ENCODE measurements at regions not wholly inside any gene's neighbourhood (a gene's known extent, or its start where the extent isn't known, plus 50 kb on each side); places are given as distances from the start of the nearest gene placed in this dataset.

DNA sequence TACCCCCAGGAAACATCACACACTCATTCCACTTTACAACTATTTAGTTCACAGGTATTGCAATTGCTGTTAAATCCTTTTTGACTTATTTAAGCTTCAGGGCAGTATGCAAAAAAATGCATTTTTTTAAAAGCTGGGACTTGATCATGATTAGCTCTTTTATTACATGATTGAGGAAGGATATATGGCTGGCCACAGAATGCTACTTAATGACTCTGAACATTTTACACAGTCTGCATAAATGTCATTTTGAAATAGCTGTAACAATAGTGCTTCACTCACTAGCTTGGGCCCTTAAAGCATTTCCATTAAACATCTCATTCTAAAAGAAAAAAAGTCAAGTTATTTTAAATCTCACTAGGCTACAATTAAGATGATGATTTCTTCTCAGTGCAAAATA is 429.7 kb downstream of the FRK start:
- CTCF ChIA-PET (ENCODE audit: partially characterized antibody) = interaction anchor here (1.4 kb wide), 1 partner anchor 266 kb away, joined by 3 read pairs; no protein-coding TSS in a partner anchor
- Histone ChIP-seq H3K4me2 (ENCODE audit: insufficient read depth in 1 of 2, low read depth in 2 of 2, low read length in 2 of 2) (no peak overlapping the region), H4K20me1 (replicated peaks in 1 of 2; ENCODE audit: control insufficient read depth in 1 of 2, insufficient read depth in 2 of 2, low read length in 2 of 2) (no peaks in the 10 kb centered on the region), H2AK5ac (ENCODE audit: low read depth, low read length) (no peak overlapping the region), H2BK12ac (ENCODE audit: low read depth, low read length) (no peak overlapping the region), H2BK5ac (ENCODE audit: low read depth, low read length) (no peak overlapping the region), H2BK20ac (ENCODE audit: low read length) (no peak overlapping the region), H2AFZ (ENCODE audit: low read length) (no peak overlapping the region), H3K79me2 (ENCODE audit: control insufficient read depth in 1 of 2, insufficient read depth in 2 of 2, low read length in 2 of 2) (no peaks in the 10 kb centered on the region), H4K91ac (replicated peaks; ENCODE audit: insufficient read length, low read length) (no peak overlapping the region), H3K14ac (ENCODE audit: insufficient read length) (no peak overlapping the region), H3K18ac (ENCODE audit: extremely low read depth, low read length) (no peak overlapping the region), H3K9me3 (ENCODE audit: insufficient read depth in 2 of 2, low read depth in 1 of 2, low read length in 1 of 2) (no peaks in the 10 kb centered on the region), H3K23me2 (ENCODE audit: low read depth, low read length) (no peaks in the 10 kb centered on the region), H2BK120ac (replicated peaks; ENCODE audit: low read depth, low read length) (no peak overlapping the region), H3K4ac (replicated peaks; ENCODE audit: insufficient read length, low read depth, low read length) (no peak overlapping the region), H3K79me1 (ENCODE audit: low read depth, low read length) (no peaks in the 10 kb centered on the region), H3K4me1 (replicated peaks in 1 of 4; ENCODE audit: control insufficient read depth in 3 of 4, insufficient read depth in 4 of 4, low read length in 3 of 4) (no peaks in the 10 kb centered on the region), H3K27ac (ENCODE audit: low read depth, low read length) (no peak overlapping the region), H3K36me3 (ENCODE audit: control insufficient read depth in 2 of 4, insufficient read depth in 4 of 4, low read length in 3 of 4) (no peaks in the 10 kb centered on the region), H4K8ac (ENCODE audit: extremely low read depth, insufficient read depth, low read length) (no peak overlapping the region), H4K5ac (ENCODE audit: insufficient read length, low read depth, low read length) (no peak overlapping the region), H3K9ac (replicated peaks in 1 of 4; ENCODE audit: extremely low read depth in 1 of 4, low read depth in 3 of 4, low read length in 3 of 4) (no peak overlapping the region), H3K27me3 (replicated peaks in 1 of 4; ENCODE audit: control insufficient read depth in 3 of 4, extremely low read depth in 1 of 4, insufficient read depth in 3 of 4, low read length in 3 of 4) (no peaks in the 10 kb centered on the region), H3K56ac (replicated peaks; ENCODE audit: insufficient read length, low read depth, low read length) (no peak overlapping the region), H2BK15ac (ENCODE audit: low read length) (no peak overlapping the region), H3K23ac (ENCODE audit: insufficient read length) (no peak overlapping the region), H3K4me3 (ENCODE audit: extremely low read depth in 1 of 4, insufficient read depth in 2 of 4, low read depth in 3 of 4, low read length in 4 of 4) (no peak overlapping the region)
- TF ChIP-seq TCF12 (IDR thresholded peaks at IDR 0.05; ENCODE audit: low read depth, low read length) (no peak), JUN (IDR thresholded peaks at IDR 0.05; ENCODE audit: low read depth, low read length) (no peak), TEAD4 (IDR thresholded peaks at IDR 0.05; ENCODE audit: low read depth, low read length) (no peak), KDM5A (IDR thresholded peaks at IDR 0.05; ENCODE audit: low read length) (no peak), POU5F1 (IDR thresholded peaks at IDR 0.05; ENCODE audit: low read depth, low read length) (no peak), TAF7 (optimal IDR thresholded peaks at IDR 0.05; ENCODE audit: borderline replicate concordance, low read depth, low read length) (no peak)
- DNase-seq (ENCODE audit: low read depth in 1 of 2, low spot score in 2 of 2) = no peak
- POLR2A ChIA-PET (ENCODE audit: partially characterized antibody) = no interaction called here
- FAIRE-seq = no peak
